GM12878 (cell line): ENCODE measurements at regions not wholly inside any gene's neighbourhood (a gene's known extent, or its start where the extent isn't known, plus 50 kb on each side); places are given as distances from the start of the nearest gene placed in this dataset.

Source experiments
- CTCF ChIP-seq, 3 experiments: IDR thresholded peaks in 2 of 3; conservative IDR thresholded peaks in 1 of 3; 2 replicates each; pipeline ENCODE4 v1.5.1; 2011; ENCODE audit warnings: low read depth in 3 of 3, low read length in 3 of 3, mild to moderate bottlenecking in 3 of 3, control low read depth in 2 of 3, moderate library complexity in 2 of 3, inconsistent platforms in 1 of 3, mixed read lengths in 1 of 3; ENCODE audit not compliant: control insufficient read depth in 2 of 3, insufficient read depth in 1 of 3; ENCODE audit errors: extremely low read depth in 1 of 3
- HCFC1 ChIP-seq: fragments of 150-350 bp; IDR thresholded peaks from 2 replicates; pipeline ENCODE4 v1.6.1; 2014; ENCODE audit warnings: low read length
- KDM1A ChIP-seq: fragments of 200-600 bp; sonication (generic); IDR thresholded peaks from 2 replicates; pipeline ENCODE4 v1.6.1; 2016; ENCODE audit warnings: borderline replicate concordance
- REST ChIP-seq: IDR thresholded peaks from 2 replicates; pipeline ENCODE4 v1.6.1; 2012; ENCODE audit warnings: mild to moderate bottlenecking, low read depth, low read length

- no peak for TF ChIP-seq CTCF (IDR thresholded peaks at IDR 0.05 in 2 of 3, conservative IDR thresholded peaks at IDR 0.05 in 1 of 3; ENCODE audit: control insufficient read depth in 2 of 3, extremely low read depth in 1 of 3, insufficient read depth in 1 of 3, low read depth in 3 of 3, low read length in 3 of 3)
- no peak for TF ChIP-seq REST
- no peak for TF ChIP-seq HCFC1
- TF ChIP-seq KDM1A = no peak
Observed at GRCh38 chrX:42725196-42725595, 52.8 kb downstream of the PPP1R2C start.
